ENCODE measurements at regions not wholly inside any gene's neighbourhood (a gene's known extent, or its start where the extent isn't known, plus 50 kb on each side); places are given as distances from the start of the nearest gene placed in this dataset.

- TF ChIP-seq, protein P1, sequence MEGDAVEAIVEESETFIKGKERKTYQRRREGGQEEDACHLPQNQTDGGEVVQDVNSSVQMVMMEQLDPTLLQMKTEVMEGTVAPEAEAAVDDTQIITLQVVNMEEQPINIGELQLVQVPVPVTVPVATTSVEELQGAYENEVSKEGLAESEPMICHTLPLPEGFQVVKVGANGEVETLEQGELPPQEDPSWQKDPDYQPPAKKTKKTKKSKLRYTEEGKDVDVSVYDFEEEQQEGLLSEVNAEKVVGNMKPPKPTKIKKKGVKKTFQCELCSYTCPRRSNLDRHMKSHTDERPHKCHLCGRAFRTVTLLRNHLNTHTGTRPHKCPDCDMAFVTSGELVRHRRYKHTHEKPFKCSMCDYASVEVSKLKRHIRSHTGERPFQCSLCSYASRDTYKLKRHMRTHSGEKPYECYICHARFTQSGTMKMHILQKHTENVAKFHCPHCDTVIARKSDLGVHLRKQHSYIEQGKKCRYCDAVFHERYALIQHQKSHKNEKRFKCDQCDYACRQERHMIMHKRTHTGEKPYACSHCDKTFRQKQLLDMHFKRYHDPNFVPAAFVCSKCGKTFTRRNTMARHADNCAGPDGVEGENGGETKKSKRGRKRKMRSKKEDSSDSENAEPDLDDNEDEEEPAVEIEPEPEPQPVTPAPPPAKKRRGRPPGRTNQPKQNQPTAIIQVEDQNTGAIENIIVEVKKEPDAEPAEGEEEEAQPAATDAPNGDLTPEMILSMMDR (IDR thresholded peaks at IDR 0.05), result no peak
- TF ChIP-seq POLR2A (IDR thresholded peaks at IDR 0.05), result no peak
These were observed 131.5 kb upstream of the ZNF648 start for GRCh38 chr1:182192966-182193365.
